ENCODE measurements at regions not wholly inside any gene's neighbourhood (a gene's known extent, or its start where the extent isn't known, plus 50 kb on each side); places are given as distances from the start of the nearest gene placed in this dataset.

- DNase-seq, result peak; percentile 75
Measured at GRCh38 chr10:118408181-118408580, 66.1 kb upstream of the FAM204A start.

GRCh38 chr10:118407777-118408176, 65.7 kb upstream of the FAM204A start:
- no peak for DNase-seq

- no peak for DNase-seq
Measured at GRCh38 chr10:118407026-118407425, 64.9 kb upstream of the FAM204A start.

- peak; percentile 4 for DNase-seq
Measured at GRCh38 chr10:118405928-118406327, 63.8 kb upstream of the FAM204A start.

- no peak for DNase-seq
Measured at GRCh38 chr10:118403967-118404366, 61.8 kb upstream of the FAM204A start.

GRCh38 chr10:118401708-118402193, 59.6 kb upstream of the FAM204A start:
- no peak for DNase-seq

- no peak for DNase-seq
Measured at GRCh38 chr10:118397391-118397790, 55.3 kb upstream of the FAM204A start.

- DNase-seq, result no peak
Measured at GRCh38 chr10:118395947-118396346, 53.8 kb upstream of the FAM204A start.

GRCh38 chr10:118394301-118395200, 52.4 kb upstream of the FAM204A start:
- peak; percentile 80 for DNase-seq

GRCh38 chr10:118392761-118393160, 50.6 kb upstream of the FAM204A start:
- no peak for DNase-seq
